GM19035 (cell line): ENCODE measurements at regions not wholly inside any gene's neighbourhood (a gene's known extent, or its start where the extent isn't known, plus 50 kb on each side); places are given as distances from the start of the nearest gene placed in this dataset.
"Not testable (repeated sequence)": the region's sequence is repeated elsewhere in the genome, so short reads cannot be mapped to it uniquely, and the experiment has no call there.

ENCODE experiments used
- ATAC-seq: cut with Tn5 transposase; IDR thresholded peaks from one replicate; pipeline ENCODE4 v1.9.1; 2021; ENCODE audit not compliant: unreplicated experiment

DNA sequence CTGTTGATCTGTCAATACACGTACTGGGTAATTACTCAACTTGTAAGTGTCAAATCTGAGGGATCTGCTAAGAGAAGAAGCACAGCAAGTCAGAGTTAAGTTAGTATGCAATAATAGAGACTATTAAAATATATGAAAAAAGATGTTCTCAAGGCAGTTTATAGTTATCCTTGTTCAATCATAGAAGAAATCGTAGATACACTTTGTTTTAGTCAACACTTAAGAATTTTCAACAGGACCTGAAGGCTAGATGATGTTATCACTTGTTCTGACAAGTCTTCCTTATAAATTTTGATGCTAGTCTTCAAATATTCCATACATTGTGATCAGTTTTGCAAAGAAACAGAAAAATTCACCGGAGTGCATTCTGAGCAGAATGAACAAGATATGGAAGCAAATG lies 91.1 kb upstream of the KCNQ5 start:
- no peak for ATAC-seq

DNA sequence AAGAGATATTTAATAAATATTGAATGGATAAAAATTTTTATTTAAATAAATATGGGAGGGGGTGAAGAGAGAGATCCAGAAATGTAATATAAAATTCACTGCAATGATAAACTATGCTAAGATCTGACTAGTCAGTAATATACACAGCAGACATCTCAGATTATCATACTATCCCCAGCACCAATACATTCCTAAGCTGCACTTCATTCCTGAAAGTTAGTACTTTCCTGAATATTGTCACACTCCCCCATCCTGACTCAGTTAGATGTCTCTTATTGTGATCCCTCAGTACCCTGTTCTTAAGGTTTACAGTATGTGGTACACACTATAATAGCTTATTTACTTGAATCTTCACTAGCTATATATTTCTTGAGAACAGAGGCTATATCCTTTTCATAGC lies 88.3 kb upstream of the KCNQ5 start:
- no peak for ATAC-seq

DNA sequence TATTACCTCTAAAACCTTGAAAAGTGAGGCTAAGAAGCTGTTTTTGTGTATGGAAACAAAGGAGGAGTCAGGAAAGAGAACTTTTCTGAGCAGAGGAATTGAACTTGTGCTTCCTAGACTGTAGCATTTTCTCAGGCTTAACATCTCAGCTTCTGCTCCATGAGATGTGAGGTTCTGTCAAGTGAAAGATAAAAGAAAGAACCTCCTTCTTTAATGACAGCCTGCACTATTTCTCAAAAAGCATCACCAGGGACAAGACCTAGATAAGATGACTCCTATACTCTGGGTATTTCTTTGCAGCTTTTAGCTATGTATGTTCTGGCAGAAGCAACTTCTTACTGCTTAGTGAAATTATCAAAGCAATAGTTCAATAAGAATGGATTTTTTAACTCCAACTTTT lies 87.6 kb upstream of the KCNQ5 start:
- ATAC-seq = no peak

DNA sequence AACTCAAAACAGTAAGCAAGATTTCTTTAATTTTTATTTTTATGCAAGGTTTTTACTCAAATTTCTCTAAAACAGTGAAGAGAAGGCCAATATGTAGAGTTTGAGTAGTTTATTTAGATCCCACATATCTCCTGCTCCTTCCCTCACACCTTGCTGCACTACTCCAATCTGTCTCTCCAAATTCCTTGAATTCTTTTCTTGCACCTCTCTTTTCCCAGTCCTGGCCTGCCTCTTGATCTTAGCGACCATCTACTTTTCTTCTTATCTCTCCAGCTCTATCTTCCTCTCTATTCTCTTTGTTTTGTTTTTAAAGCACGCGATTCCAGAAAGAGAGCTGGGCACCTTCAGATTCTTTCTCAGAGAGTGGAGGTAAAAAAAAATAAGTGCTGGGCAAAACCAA lies 86.7 kb upstream of the KCNQ5 start:
- no peak for ATAC-seq

DNA sequence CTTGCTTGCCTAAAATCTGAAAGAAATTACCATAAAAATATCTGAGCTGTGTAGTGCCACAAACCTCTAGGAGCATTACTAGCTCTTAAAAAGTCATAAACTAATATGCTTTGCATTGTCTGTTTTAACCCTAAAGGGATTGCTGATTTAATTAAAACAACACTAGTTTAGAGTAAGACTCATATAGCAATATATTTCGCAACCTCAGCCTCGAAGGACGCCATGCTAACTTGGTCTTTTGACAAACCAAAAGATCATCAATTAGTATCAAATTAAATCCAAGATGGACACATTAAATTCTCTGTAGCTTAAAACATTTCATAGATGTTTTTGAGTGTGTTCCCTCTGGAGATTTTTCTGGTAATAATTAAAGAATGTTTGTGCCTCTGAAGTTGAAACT lies 74.8 kb upstream of the KCNQ5 start:
- ATAC-seq = no peak

DNA sequence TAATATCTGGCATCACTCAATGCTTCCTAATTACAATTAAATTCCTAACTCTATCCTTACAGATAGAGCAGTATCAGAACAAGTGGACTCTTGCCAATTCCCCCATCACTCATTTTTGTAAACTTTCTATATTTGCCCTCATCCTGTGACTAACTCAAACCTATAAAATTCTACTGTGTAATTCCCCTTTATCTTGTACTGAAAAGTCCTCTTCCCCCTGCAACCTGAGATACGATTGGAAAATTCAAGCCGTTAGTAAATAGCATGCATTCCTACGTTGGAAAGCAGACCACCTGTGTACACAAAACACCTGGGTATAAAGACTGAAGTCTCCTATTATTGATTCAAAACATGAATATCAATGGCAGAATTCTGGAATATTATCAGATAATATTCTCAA lies 70.4 kb upstream of the KCNQ5 start:
- ATAC-seq = no peak

DNA sequence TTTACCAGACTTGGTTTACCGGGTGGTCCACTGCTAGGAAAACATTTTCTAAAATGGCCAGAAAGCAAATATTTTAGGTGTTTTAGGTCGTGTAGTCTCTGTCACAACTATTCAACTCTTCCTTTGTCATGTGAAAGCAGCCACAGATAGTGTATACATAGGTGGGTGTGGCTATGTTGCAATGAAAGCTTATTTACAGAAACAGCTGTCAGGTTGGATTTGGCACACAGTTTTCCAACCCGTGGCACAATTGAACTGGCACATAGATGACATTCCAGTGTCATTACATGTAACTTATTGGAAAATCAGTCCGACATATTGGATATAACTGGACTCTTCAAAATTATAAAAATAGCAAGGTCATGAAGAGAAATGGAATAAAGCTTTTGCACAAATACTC lies 68.9 kb upstream of the KCNQ5 start:
- no peak for ATAC-seq

DNA sequence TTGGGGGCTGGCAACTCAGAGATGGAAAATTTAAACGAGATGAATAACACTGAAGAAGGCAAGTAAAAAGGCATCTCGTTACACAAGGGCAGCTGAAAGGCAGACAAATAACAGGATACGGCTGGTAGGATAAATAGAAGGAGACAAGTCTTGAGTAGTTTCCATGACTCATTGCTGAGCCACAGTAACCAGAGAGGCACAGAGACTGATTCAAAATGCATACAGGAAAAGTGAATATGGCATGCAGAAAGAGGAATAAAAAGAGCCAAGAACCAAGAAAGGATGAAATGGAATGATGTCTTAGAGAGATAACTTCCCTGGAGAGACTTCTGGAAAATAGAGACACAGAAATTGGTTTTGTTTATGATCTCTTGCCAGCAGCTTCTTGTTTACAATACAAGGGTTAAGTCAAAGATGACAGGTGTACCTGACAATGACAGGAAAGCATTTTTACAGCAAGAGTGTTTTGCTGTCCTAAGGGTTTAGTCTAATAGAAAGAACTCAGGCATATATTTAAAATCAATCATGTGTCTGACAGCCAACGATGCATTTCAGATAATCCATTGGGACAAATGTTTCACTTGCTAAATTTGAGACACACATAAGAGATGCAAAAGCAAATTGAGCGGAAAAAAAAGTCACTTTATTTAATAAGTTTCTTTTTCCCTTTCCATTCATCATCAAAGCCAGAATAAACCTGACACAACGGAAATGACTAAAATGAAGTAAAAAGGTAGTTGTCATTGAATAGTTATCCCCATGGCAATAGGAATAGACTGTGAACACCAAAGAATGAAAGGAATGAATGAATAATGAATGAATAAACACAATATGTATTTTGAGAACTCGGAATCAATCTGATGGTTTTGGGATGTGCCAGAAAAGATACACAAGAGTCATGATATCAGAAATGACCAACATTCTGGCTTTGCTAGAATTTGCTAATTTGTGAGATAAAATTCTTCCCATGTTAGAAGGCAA lies 68.0 kb upstream of the KCNQ5 start:
- ATAC-seq = no peak

DNA sequence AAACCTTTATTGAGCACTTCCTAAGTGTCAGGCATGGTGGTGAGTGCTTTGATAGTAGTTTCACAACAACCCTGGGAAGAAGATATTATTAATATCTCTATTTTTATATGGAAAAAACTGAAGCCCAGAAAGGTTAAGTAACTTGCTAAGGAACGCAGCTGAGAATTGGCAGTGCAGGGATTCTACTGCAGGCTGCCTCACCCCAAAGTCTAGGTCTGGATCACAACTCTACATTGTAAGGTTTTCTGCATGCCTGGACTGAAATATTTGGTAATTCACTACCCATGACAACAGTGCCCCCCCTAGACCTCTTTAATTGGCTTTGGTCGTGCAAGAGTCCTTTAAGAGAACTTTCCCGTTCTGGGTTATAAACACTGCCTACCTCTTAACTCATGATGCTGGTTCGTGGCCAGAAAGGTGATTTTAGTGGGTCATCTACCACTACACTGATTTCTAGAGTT lies 67.1 kb upstream of the KCNQ5 start:
- no peak for ATAC-seq

DNA sequence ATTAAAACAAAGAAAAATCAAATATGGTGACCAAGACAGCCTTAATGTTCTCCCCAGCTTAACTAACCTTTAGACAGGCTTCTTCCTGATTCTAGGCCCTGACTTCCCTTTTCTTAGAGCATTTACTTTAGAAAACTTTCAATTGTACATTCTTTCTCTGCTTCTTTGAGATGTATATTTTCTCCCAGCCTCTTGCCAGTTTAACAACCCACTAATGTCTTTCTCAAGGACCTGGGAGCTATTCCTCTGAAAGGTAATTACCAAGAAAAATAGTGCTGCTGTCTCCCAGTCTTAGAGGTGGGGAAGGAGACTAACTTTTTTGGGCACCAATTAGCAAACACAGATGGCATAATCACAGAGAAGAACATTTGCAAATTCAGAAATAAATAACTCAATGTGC lies 62.8 kb upstream of the KCNQ5 start:
- ATAC-seq = no peak

DNA sequence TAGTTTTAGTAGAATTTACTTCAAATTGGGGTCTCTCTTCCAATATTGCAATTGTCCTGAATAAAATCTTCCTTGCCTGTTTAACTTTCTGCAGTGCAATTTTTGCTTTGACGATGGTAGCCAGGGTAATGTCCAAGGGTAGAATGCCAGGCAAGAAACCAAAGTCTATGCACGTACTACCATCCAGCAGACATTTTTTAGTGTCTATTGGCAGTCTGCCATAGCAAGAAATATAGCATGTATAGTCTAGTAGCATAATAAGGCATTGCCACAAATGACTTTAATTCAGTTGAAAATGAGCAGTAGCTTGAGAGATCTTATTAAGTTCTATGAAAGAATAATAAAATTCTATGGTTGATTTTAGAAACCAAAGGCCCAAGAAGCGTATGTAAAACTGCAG lies 62.3 kb upstream of the KCNQ5 start:
- ATAC-seq = no peak

DNA sequence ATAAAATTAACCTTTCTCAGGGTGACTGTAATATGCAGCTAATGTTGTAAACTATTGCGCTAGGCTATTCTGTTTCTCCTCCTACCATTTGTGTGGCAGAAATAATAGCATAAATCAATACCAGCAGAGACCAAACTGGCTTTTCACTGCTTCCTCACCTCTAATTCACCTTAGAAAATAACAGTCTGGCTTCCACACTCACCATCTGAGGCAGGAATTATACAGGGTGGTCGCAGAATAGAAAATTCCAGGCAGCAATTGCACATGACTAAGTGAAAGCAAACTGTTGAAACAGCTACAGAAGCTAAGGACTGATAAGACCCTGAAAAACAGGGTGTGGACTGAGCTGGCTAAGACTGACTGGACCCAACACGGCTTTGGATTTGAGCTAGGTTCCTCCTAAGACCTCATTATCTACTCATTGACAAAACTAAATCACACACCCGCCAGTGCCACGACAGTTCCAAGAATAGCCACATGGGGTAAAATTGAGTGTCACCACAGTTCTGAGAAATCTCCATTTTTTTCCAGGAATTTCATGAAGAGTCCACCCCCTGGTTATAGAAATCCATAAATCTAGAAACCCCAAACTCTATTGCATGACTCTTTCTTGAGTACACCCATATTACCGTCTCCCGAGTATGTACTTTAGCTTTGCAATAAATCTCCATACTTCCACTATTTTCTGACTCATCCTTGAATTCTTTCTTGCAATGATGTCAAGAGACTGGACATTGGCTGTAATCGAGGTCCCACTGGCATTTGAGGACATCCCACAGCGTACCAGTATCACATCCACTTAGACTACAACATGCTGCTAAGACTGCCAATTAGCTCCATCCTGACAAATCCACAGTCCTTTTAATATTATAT lies 60.9 kb upstream of the KCNQ5 start:
- no peak for ATAC-seq

DNA sequence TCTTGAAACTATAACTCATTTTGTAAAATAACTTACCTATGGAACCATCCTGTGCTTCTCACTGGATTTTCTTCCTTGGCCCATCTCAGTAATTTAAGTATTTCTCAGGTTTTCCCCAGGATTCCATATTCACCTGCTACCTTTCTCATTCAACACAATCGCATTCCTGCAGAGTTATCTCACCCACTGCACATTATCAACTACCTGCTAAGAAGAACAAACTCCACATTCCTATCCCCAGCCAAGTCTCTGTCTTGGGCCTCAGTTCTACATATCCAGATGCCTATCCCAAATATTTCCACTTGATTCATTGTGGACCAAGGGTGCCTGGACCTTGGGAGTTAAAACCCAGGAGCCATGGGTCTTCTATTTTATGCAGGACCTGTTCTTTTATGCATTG lies 60.2 kb upstream of the KCNQ5 start:
- no peak for ATAC-seq

DNA sequence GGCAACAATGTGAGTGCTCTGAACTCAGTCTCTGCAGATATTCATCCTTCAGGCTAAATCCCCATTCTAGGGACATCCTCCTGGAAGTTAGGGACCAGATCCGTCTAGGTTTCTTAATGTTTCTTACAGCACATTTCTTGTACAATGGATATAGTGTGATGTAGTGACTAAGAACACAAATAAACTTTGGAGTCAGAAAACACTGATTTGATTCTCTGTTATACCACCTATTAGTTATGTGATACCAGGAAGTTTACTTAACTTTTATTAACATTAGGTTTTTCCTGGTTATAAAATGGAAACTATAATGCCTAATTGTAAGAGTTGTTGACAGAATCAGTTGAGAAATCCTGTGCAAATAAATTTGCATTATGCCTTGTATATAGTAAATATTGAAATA lies 57.6 kb upstream of the KCNQ5 start:
- no peak for ATAC-seq

DNA sequence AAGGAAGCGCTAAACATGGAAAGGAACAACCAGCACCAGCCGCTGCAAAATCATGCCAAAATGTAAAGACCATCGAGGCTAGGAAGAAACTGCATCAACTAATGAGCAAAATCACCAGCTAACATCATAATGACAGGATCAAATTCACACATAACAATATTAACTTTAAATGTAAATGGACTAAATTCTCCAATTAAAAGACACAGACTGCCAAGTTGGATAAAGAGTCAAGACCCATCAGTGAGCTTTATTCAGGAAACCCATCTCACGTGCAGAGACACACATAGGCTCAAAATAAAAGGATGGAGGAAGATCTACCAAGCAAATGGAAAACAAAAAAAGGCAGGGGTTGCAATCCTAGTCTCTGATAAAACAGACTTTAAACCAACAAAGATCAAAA lies 49.9 kb upstream of the KCNQ5 start:
- not testable (repeated sequence) for ATAC-seq
